K562 (cell line): ENCODE measurements at regions not wholly inside any gene's neighbourhood (a gene's known extent, or its start where the extent isn't known, plus 50 kb on each side); places are given as distances from the start of the nearest gene placed in this dataset.

Source experiments
- HSF4 ChIP-seq: fragments of 250-450 bp; sonication (Bioruptor Pico); IDR thresholded peaks from 2 replicates; pipeline ENCODE4 v2.1.2; 2022; ENCODE audit warnings: mild to moderate bottlenecking, moderate library complexity, borderline replicate concordance
- MIER1 ChIP-seq: fragments of 450-650 bp; IDR thresholded peaks from 2 replicates; pipeline ENCODE4 v1.6.1; 2016; ENCODE audit warnings: antibody characterized with exemption, mild to moderate bottlenecking, low read depth
- MLX ChIP-seq, 2 experiments: fragments of 450-650 bp in 1 of 2; sonication (generic) in 1 of 2; formaldehyde crosslinking; conservative IDR thresholded peaks; 2 replicates each; pipeline versions ENCODE4 v1.4.0 to v1.8.1; 2020 to 2022; ENCODE audit warnings: mild to moderate bottlenecking in 1 of 2, missing genetic modification reagents in 1 of 2
- PML ChIP-seq: IDR thresholded peaks from 2 replicates; pipeline ENCODE4 v1.6.1; 2012; ENCODE audit warnings: low read length, inconsistent platforms
- TAF1 ChIP-seq: IDR thresholded peaks from 2 replicates; pipeline ENCODE4 v1.6.1; 2011; ENCODE audit warnings: mild to moderate bottlenecking, low read length, moderate library complexity; ENCODE audit not compliant: insufficient read depth, control insufficient read depth, severe bottlenecking; ENCODE audit errors: extremely low read depth
- TEAD2 ChIP-seq: fragments of 450-650 bp; IDR thresholded peaks from 2 replicates; pipeline ENCODE4 v1.6.1; 2016; ENCODE audit warnings: missing genetic modification characterization, control low read depth, missing compliant biosample characterization
- ZBTB2 ChIP-seq: fragments of 450-650 bp; IDR thresholded peaks from 2 replicates; pipeline ENCODE4 v1.6.1; 2016; ENCODE audit warnings: antibody characterized with exemption
- ZBTB5 ChIP-seq: fragments of 450-650 bp; IDR thresholded peaks from 2 replicates; pipeline ENCODE4 v1.6.1; 2017; ENCODE audit warnings: antibody characterized with exemption
- ZNF609 ChIP-seq: sonication (generic); formaldehyde crosslinking; IDR thresholded peaks from 2 replicates; pipeline ENCODE4 v1.8.1; 2023; ENCODE audit warnings: missing genetic modification reagents, mild to moderate bottlenecking, borderline replicate concordance

GRCh38 chrX:79572566-79572965, 205.4 kb upstream of the ITM2A start (continued):
- no peak for TF ChIP-seq ZNF609 (CRISPR knock-in tag)
- no peak for TF ChIP-seq PML
- no peak for TF ChIP-seq ZBTB2
- TF ChIP-seq TEAD2 (tag): no peak
- no peak for TF ChIP-seq MLX (CRISPR knock-in tag; conservative IDR thresholded peaks at IDR 0.05)
- TF ChIP-seq MIER1: no peak
- TF ChIP-seq TAF1: no peak
- no peak for TF ChIP-seq HSF4 (CRISPR knock-in tag)
- no peak for TF ChIP-seq ZBTB5
- TF ChIP-seq, all 486 proteins: peak for 0
